Lung (tissue), 11 donors: ENCODE measurements at regions not wholly inside any gene's neighbourhood (a gene's known extent, or its start where the extent isn't known, plus 50 kb on each side); places are given as distances from the start of the nearest gene placed in this dataset.
A peak's percentile ranks its signal among the peaks of the same experiment; 100 is the strongest.

ENCODE experiments used
- ATAC-seq: fragments of 200-7000 bp; cut with Tn5 transposase; one replicate; pipeline ENCODE4 v1.9.1; 2020; ENCODE audit warnings: moderate number of reproducible peaks; ENCODE audit not compliant: insufficient read depth, low FRiP score
- DNase-seq, 3 donors: peaks; one replicate each; pipeline ENCODE4 v3.0.0-alpha.2; 2013 to 2017
- H3K27ac ChIP-seq, 2 donors: one replicate each; pipeline ENCODE4 v1.5.1; 2013; ENCODE audit warnings: mild to moderate bottlenecking in 2 of 2, moderate library complexity in 2 of 2, control low read depth in 1 of 2, inconsistent platforms in 1 of 2, low read depth in 1 of 2, low read length in 1 of 2
- H3K27me3 ChIP-seq, 3 donors: one replicate each; pipeline ENCODE4 v1.5.1; 2013; ENCODE audit warnings: low read length in 2 of 3; ENCODE audit not compliant: control insufficient read depth in 3 of 3, insufficient read depth in 3 of 3
- H3K36me3 ChIP-seq, 4 donors: one replicate each; pipeline ENCODE4 v1.5.1; 2013; ENCODE audit warnings: low read length in 4 of 4, mild to moderate bottlenecking in 1 of 4, moderate library complexity in 1 of 4; ENCODE audit not compliant: control insufficient read depth in 4 of 4, insufficient read depth in 4 of 4
- H3K4me1 ChIP-seq, 5 donors: one replicate each; pipeline ENCODE4 v1.5.1; 2013; ENCODE audit warnings: low read length in 5 of 5, mild to moderate bottlenecking in 2 of 5, moderate library complexity in 1 of 5; ENCODE audit not compliant: control insufficient read depth in 5 of 5, insufficient read depth in 5 of 5
- H3K4me3 ChIP-seq: one replicate; pipeline ENCODE4 v1.5.1; 2013; ENCODE audit warnings: mild to moderate bottlenecking, control low read depth, moderate library complexity
- H3K9ac ChIP-seq, 2 donors: one replicate each; pipeline ENCODE4 v1.5.1; 2013; ENCODE audit warnings: low read length in 2 of 2, control low read depth in 1 of 2; ENCODE audit not compliant: insufficient read depth in 1 of 2
- H3K9me3 ChIP-seq, 4 donors: one replicate each; pipeline ENCODE4 v1.5.1; 2013; ENCODE audit warnings: low read length in 3 of 4, mild to moderate bottlenecking in 1 of 4, moderate library complexity in 1 of 4; ENCODE audit not compliant: control insufficient read depth in 4 of 4, insufficient read depth in 3 of 4
- CTCF ChIP-seq: IDR thresholded peaks from 2 replicates; pipeline ENCODE4 v1.5.1; 2012; ENCODE audit warnings: mild to moderate bottlenecking; ENCODE audit errors: control extremely low read depth, extremely low read depth
- WGBS, 2 donors: extraction: QIAGEN DNeasy Blood & Tissue Kit; methylation state at CpG; one replicate each; pipeline ENCODE4 v1.1.7; 2013; 5-methylcytosine and 5-hydroxymethylcytosine counted together
- donor health status: control.
- donor health status: control.
- donor health status: Bipolar disorder and iron deficiency.
- donor health status: healthy.
- donor health status: DM: yes; HTN: yes; CAD: no.

DNA sequence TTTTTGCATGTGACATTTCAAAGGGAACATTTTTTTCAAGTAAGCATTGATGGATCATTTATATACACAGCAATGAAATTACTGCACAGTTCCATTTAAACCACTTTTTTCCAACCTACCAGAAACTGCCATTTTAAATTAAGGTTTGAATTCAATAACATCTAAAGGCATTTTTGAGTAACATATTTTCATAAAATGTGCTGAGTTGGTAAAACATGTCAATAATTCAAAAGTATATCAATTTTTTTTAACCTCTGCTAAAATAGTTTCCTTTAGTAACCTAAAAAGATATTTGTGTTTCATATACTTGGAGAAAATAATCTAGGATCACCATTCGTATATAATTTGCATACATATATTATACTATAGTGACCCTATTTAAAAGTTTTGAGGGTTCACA is 355.1 kb upstream of the KCNMB2 start:
- WGBS, 2 donors, result 98 to 99% methylated on average over 1 of the region's 1 CpG
- no peak overlapping the region for H3K27ac ChIP-seq
- H3K4me1 ChIP-seq, result peaks cover 0 to 16% (median 3%) of the 10 kb centered on the region in 5 donors
- H3K9ac ChIP-seq, result no peak overlapping the region
- no peaks in the 10 kb centered on the region for H3K36me3 ChIP-seq
- TF ChIP-seq CTCF, result no peak
- ATAC-seq (no peak), DNase-seq (no peak)
- no peaks in the 10 kb centered on the region for H3K27me3 ChIP-seq
- H3K9me3 ChIP-seq, result peaks cover 0 to 2% (median 0%) of the 10 kb centered on the region in 4 donors
- no peak overlapping the region for H3K4me3 ChIP-seq

- 89 to 90% methylated on average over 4 of the region's 4 CpGs for WGBS, 2 donors
- H3K27me3 ChIP-seq, result no peaks in the 10 kb centered on the region
- ATAC-seq (no peak), DNase-seq (peak in 2 of 3 donors; percentile 18 to 33)
- H3K4me1 ChIP-seq, result peaks cover 0 to 16% (median 3%) of the 10 kb centered on the region in 5 donors
- no peaks in the 10 kb centered on the region for H3K36me3 ChIP-seq
- TF ChIP-seq CTCF, result no peak
- H3K4me3 ChIP-seq, result no peak overlapping the region
- no peak overlapping the region for H3K27ac ChIP-seq
- no peak overlapping the region for H3K9ac ChIP-seq
- peaks cover 0 to 2% (median 0%) of the 10 kb centered on the region in 4 donors for H3K9me3 ChIP-seq
These were observed 354.5 kb upstream of the KCNMB2 start for GRCh38 chr3:178181784-178182183.

GRCh38 chr3:178182337-178182779 is 353.9 kb upstream of the KCNMB2 start:
- DNase-seq (peak; percentile 13 to 50 (median 34)), ATAC-seq (no peak)
- no peak overlapping the region for H3K4me3 ChIP-seq
- H3K9me3 ChIP-seq, result peaks cover 0 to 2% (median 0%) of the 10 kb centered on the region in 4 donors
- H3K27me3 ChIP-seq, result no peaks in the 10 kb centered on the region
- 79 to 84% methylated on average over 5 of the region's 5 CpGs for WGBS, 2 donors
- H3K36me3 ChIP-seq, result no peaks in the 10 kb centered on the region
- no peak for TF ChIP-seq CTCF
- H3K4me1 ChIP-seq, result peaks cover 0 to 16% (median 3%) of the 10 kb centered on the region in 5 donors
- peak overlapping the region in 1 of 2 donors; percentile 42 for H3K9ac ChIP-seq
- no peak overlapping the region for H3K27ac ChIP-seq

DNA sequence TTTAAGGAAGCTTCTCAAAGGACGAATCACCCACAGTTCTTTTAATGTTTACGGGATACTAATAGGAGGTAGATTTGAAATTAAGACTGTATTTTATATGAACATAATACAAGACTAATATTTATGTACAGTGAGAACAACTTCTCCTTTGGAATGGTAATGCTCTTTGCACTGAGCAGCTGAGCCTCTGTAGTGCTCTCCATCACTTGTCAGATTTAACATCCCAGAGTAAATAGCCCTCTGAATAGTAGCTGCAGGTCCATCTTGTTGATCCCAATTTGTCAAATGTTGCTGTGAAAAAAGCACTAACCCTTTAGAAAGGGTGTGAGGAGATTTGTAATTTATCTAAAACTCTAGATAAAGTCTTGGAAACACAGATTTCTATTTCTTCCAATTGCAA is 351.4 kb upstream of the KCNMB2 start:
- ATAC-seq, result no peak
- Histone ChIP-seq H3K9me3 (peaks cover 0 to 2% (median 0%) of the 10 kb centered on the region in 4 donors), H3K9ac (no peak overlapping the region), H3K27ac (no peak overlapping the region), H3K4me1 (peaks cover 0 to 16% (median 3%) of the 10 kb centered on the region in 5 donors), H3K36me3 (no peaks in the 10 kb centered on the region), H3K4me3 (no peak overlapping the region), H3K27me3 (no peaks in the 10 kb centered on the region)
- 94 to 95% methylated on average over 2 of the region's 2 CpGs for WGBS, 2 donors
- no peak for DNase-seq
- no peak for TF ChIP-seq CTCF
